ENCODE measurements at regions not wholly inside any gene's neighbourhood (a gene's known extent, or its start where the extent isn't known, plus 50 kb on each side); places are given as distances from the start of the nearest gene placed in this dataset.

- Histone ChIP-seq H3K4me1 (ENCODE audit: control insufficient read depth, extremely low read depth, insufficient read depth, low read length) (peaks cover 14% of the 10 kb centered on the region), H3K79me2 (ENCODE audit: control insufficient read depth, insufficient read depth, low read length) (no peaks in the 10 kb centered on the region), H3K9me3 (replicated peaks; ENCODE audit: control insufficient read depth, insufficient read depth, low read length) (no peaks in the 10 kb centered on the region), H3K27ac (ENCODE audit: insufficient read depth, low read depth, low read length) (no peak overlapping the region), H3K36me3 (ENCODE audit: control insufficient read depth in 2 of 2, extremely low read depth in 1 of 2, insufficient read depth in 2 of 2, low read length in 2 of 2) (no peaks in the 10 kb centered on the region), H3K4me3 (replicated peaks in 1 of 3; ENCODE audit: insufficient read depth in 1 of 3, low read depth in 1 of 3, low read length in 3 of 3) (no peak overlapping the region), H4K20me1 (replicated peaks; ENCODE audit: control insufficient read depth, extremely low read depth, insufficient read depth, low read length) (no peaks in the 10 kb centered on the region), H3K4me2 (ENCODE audit: insufficient read depth, low read length) (no peak overlapping the region), H3K9me1 (replicated peaks; ENCODE audit: control insufficient read depth, extremely low read depth, insufficient read depth, low read length) (no peaks in the 10 kb centered on the region), H3K9ac (replicated peaks; ENCODE audit: extremely low read depth, insufficient read depth, low read length) (no peak overlapping the region), H2AFZ (ENCODE audit: low read depth, low read length) (no peak overlapping the region), H3K27me3 (ENCODE audit: control insufficient read depth in 2 of 2, insufficient read depth in 2 of 2, low read length in 2 of 2) (no peaks in the 10 kb centered on the region)
- FAIRE-seq (no peak), DNase-seq (ENCODE audit: low read depth, low spot score) (no peak)
- intact Hi-C loops (cut with micrococcal nuclease) = no loop called here
- CTCF ChIA-PET = no interaction called here
- TF ChIP-seq GATA2 (IDR thresholded peaks at IDR 0.05; ENCODE audit: insufficient read depth, insufficient read length, low read depth, low read length) (no peak), POLR2AphosphoS5 (IDR thresholded peaks at IDR 0.05; ENCODE audit: insufficient read depth, low read depth, low read length) (no peak), POLR2A (IDR thresholded peaks at IDR 0.05; ENCODE audit: low read depth, low read length) (no peak), FOS (IDR thresholded peaks at IDR 0.05; ENCODE audit: borderline replicate concordance, insufficient read depth, low read length) (no peak), MYC (IDR thresholded peaks at IDR 0.05; ENCODE audit: low read depth, low read length) (no peak), CTCF (IDR thresholded peaks at IDR 0.05; ENCODE audit: extremely low read depth in 1 of 2, insufficient read depth in 1 of 2, low read depth in 1 of 2, low read length in 2 of 2) (no peak), EZH2 (IDR thresholded peaks at IDR 0.05; ENCODE audit: borderline replicate concordance, low read depth, low read length, severe bottlenecking) (no peak), JUN (IDR thresholded peaks at IDR 0.05; ENCODE audit: borderline replicate concordance, insufficient read depth, insufficient read length, low read depth) (no peak)
- TF ChIP-seq, protein P1, sequence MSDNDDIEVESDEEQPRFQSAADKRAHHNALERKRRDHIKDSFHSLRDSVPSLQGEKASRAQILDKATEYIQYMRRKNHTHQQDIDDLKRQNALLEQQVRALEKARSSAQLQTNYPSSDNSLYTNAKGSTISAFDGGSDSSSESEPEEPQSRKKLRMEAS (IDR thresholded peaks at IDR 0.05; ENCODE audit: insufficient read depth, insufficient read length) = no peak
- no TSS peak for BruUV-seq (replicated peaks)
- POLR2A ChIA-PET = no interaction called here
- dilution Hi-C loops (cut with MboI; ENCODE audit: extremely low pct_ligation_motif_present, low sequenced_read_pairs) = no loop called here
Measured at GRCh38 chr20:33908336-33908735, 85.4 kb upstream of the RALY start.
